NCI-H2029 (cell line): ENCODE measurements at regions not wholly inside any gene's neighbourhood (a gene's known extent, or its start where the extent isn't known, plus 50 kb on each side); places are given as distances from the start of the nearest gene placed in this dataset.

Experiments
- DNase-seq: peaks from one replicate; lab custom pipeline; 2025; lab: John Stamatoyannopoulos, UW

DNA sequence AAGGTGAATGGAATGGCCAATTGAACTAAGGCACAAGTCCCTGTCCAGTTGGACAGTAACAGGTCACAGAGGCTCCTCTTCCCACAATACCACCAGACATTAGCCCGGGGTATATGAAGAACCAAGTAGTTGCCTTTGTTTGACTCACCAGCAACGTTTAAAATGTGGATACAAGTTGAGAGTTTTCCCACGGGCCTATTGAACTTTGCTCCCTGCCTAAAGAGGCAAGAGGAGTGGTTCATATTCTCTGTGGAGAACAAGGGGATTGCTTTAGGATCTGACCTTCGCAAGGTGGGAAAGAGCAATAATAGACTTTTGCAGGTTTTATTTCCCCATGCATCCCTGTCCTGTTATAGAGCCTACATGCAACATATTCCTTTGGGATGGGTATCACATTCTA lies 177.2 kb downstream of the POU4F1 start:
- DNase-seq: no peak

DNA sequence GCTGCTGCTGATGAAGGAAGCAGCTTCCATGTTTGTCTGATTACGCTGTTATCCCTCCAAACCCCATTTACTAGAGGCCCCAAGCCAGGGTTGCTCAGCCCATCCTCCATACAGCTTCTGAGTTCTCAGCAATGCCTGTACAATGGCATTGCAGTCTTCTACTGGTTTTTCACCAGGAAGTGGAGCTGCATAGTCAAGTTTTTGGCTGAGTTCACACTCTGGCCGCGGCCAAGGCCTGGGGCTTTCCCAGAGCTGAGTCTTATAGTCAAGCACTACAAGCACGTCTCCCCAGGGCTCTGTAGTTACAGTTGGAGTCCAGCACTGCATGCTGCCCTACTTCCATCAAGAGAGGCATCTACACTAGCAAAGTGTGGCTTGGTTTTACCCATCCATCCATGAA lies 182.5 kb downstream of the POU4F1 start:
- no peak for DNase-seq

DNA sequence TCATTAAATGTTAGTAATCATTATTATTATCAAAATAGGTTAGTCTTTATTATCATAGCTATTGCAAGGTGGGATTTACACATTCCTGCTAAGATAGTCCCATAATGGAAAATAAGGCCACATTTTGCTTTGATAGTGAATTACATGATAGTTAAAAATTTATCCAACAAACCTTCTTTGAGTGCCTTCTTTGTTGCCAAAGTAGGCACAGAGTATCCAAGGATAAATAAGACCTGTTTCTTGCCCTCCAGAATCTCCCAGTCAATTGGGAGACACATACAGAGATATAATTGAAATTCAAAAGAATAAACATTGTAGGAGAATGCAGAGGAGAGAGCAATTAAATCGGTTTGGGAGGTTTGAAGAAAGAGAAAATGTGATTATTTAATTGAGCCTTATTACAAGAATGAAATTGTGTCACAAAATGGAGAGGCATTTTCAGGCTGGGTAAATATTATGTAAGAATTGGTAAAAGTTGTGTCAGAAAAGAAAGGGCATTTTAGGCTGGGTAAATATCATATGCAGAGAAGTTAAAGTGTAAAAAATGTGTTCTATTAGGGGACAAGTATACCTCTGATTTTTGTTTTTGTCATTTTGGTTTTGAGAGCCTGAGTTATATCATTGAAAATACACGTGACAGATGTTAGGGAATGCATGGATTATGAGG lies 189.3 kb downstream of the POU4F1 start:
- DNase-seq: no peak

DNA sequence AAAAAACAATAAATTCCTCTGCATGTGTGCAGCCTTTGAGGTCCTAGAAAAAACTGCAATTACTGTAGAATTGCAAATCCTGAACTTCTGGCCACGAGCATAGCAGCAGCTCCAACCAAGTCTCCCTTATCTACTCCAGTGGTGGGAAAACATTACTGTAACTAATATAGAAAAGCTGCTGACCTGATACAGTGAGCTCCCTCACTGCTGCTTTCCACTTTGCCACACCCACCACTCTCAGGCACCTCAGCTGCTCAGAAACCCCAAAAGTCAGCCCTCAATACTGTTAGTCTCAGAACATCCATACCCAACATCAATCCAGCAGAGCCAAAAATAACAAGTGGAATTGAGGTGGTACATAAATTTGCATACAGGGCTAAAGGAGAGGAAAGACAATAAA lies 192.5 kb downstream of the POU4F1 start:
- DNase-seq: no peak

DNA sequence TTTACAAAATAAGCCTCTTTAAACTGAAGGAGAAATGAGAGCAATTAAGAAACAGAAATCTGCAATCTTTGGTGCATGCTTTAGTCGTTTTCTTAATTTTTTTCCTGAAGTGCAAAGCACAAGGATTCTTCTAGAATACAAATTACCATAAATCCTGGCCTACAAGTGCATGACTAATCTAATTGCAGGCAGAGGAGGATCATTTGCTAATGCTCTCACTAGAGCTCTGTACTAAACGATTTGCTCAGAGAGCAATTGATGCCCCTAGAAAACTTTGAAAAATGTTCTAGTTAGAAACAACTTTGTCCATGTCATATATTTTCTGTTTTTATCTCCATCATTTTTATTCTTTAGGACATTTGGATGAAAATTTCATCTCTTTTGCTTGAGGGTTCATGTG lies 193.2 kb downstream of the POU4F1 start:
- DNase-seq: no peak

DNA sequence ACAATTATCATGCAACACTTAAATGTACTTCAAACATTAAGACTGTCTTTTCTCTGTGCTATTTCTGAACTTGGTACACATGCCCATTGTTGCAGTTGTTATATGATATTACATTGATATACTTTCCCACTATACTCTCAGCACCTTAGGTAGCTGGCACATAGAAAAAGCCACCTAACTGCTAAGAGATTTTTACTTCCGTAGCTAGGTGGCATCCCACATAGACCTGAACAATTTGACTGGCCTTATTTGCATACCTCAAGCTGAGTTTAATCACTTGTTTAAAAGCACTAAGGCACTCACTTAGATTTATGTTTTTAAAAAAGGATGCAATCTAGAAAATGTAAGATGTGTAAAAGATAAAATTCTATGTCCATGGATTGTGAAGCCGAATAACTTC lies 194.2 kb downstream of the POU4F1 start:
- DNase-seq: no peak

DNA sequence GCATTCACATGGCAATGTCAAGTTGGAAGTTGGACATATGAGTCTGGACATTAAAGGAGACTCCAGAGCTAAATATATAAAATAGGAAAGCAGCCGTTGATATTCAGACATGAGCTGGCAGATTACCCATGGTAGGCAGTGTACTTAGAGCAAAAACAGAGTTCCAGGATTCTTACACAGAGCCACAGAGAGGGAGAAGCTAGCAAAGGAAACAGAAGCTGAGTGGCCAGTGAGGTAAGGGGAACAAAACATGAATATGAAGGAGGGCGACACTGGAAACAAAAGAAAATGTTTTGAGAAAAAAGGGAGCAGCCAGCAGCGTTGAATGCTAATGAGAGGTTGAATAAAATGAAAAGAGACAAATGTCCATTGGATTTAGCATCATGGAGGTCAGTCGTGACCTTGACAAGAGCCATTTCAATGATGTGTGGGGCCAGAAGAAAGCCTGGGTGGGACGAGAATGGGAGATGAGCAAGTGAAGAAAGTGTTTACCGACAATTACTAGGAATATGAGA lies 198.4 kb downstream of the POU4F1 start:
- no peak for DNase-seq

DNA sequence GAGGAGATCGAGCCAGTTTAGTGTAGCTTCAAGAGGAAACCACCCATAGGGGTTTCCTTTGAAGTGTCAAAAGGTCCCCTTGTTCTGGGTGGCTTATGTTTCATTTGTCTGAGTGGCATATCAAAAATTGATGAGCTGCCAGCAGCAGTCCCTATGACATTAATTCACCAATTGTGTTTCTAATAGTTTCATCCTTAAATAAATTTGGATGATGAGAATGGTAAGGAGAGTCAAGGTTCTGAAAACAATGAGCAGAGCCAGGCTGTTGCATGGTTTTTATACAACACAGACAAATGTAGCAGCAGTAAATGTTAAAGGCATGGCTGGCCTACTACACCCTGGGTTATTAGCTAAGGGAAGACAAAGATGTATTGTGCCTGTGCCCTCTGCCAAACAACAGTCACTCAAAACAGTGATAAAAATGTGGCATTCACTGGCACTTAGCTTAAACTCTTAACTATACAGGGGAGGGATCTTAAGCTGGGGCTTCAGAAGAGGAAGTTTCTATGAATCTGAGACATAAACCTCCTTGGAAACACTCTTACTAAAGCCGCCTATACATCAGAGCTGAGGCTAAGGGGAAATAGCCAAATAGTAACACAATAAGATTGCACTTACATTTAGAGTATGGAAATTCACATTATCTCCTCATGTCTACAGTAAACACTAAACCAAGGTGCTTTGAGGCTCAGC lies 200.5 kb downstream of the POU4F1 start:
- no peak for DNase-seq

DNA sequence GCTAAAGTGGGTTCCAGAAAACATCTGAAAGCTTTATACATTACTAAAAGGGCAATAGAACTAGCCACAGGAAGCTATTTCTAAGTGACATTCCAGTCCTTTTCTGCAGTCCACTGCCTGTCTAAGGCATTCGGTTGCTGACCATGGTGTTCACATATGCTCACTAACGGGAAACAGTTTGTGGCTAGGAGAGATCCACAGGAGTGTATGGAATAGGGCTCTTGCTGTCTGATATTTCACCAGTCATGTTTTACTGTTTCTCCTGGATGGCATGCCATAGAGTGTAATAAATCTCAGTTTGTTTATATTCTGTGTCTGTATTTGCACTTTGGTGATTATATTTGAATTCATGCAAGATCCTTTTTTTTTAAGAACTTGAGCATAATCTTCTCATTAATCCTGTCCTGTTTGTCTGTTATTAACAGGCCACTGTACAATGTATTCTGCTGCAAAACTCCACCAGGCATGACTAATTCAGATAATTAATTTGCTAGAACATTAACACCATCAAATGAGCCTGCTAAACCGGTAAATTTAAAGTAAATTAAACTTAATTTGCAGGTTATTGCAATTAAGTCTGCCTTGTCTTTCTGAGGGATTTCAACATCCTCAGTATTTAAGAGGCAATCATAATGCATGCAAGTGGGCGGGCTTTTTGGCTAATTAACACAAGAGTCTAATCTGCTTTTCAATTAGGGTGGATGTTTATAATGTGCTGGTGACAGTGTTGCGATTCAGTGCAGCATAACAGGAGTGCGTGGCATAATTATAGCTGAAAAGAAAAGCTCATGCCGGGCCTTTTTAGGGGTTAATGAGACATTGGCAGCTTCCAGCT lies 201.3 kb downstream of the POU4F1 start:
- DNase-seq: no peak

DNA sequence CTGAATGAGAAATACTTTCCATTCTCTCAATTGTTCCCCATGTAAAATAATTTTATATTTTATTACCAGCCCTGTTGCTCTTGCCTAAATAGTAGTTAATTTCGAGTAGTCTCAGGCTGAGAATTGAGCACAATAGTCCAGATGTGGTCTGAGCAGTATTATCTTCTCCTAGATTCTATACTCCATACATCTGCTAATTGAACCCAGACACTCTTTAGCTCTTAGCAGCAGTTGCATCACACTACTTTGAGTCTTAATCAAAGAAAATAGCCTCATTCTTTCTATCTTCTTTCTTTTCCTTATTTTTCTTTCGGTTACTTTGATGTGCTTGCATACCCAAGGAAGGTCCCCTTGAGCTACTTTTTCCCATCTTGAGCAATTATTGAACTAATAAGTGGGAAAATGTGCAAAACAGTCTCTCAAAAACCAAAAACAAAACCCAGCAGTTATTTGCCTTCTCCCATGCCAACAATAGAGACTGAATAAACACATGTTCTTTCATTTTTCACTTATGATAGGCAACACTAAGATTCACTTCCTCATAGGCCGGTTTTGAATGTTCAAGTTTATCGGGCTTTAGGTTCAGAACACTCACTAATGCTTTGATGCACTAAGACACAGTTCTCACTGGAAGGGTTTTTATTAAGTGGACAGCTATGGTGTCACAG lies 204.5 kb downstream of the POU4F1 start:
- DNase-seq: no peak

DNA sequence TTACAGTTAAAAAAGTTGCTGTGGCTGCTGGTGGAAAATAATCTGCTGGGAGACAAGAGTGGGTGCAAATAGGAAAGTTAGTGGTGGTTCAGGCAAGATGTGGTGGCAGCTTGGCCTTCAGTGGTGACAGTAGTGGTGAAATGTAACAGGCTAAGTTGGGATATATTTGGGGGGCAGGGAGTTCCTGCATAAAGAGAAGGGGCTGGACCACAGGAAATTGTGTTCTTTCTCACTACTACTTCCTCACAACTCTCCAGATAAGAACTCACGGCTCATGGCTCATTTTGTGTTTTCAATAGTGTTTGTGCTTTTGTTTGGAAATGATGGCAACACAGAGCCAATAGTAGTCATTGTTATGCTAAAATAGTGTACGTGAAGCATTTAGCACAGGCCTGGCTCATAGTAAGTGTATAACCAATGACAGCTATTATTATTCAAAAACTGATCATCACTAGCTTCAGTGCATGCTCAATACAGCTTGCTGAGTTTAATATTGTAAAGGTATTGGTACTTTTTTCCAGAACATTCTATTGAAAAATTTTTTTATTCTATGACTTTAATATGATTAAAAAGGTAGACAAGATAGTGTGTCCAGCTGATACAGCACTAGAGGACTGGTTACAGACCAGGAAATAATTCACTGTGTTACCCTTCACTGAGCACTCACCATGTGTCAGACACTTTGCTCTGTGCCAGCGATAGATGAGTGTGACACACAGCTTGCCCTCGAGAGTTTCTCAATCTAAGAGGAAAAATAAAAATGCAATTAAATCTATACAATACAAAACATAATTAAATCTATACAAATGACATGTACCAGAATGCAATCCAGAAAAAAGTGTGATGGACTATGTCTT lies 209.8 kb downstream of the POU4F1 start:
- DNase-seq: no peak

DNA sequence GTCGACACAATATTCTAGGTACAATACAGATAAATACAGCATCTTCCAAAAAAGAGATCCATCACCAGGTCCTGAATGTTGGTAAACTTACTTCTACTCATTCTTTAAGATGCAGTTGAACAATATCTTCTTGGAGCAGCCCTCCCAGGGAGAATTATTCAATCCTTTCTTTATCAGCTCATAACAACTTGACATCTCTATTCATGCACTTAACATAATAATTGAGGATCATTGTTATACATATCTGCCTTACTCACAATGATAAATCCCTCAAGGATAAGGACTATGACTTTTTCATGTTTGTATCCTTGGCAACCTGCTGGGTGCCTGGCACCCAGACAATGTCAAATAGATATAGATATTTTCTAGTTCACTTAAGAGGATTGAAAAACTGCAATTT lies 219.5 kb downstream of the POU4F1 start:
- no peak for DNase-seq

DNA sequence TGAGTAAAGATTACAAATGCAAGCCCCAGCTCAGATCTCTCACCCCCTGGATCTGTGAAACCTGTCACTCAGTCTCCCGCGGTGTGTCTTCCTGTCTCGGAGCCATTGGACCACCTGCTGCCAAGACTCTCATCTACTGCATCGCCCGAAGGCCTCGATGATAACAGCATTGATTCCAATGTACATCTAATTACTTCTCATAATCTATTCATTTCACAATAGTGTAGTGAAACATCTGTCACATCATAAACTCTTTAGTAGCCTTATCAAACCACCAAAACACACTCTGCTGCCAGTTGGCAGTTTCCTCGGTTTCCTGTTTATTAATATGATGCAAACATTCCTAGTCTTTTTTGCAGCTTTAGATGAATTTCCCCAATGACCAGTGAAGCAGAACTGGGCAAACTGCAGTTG lies 220.3 kb downstream of the POU4F1 start:
- DNase-seq: no peak

DNA sequence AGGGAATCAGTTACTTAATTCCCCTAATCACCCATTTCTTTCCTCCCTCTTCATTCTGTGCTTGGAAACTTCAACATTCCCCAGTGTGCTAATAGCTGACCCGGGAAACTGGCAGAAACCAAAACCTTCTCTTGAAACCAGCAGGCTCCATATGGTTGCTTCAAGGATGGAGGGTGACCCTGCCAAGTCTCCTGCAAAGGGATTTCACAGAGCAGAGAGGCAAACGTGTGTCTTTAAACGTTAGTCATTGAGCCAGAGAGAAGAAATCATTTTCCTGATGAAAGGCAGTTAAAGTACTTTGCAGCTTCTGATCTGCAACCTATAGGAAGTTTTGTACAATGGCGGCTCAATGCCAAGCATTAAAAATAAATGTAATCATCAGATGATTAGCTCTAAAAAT lies 220.9 kb downstream of the POU4F1 start:
- DNase-seq: no peak

DNA sequence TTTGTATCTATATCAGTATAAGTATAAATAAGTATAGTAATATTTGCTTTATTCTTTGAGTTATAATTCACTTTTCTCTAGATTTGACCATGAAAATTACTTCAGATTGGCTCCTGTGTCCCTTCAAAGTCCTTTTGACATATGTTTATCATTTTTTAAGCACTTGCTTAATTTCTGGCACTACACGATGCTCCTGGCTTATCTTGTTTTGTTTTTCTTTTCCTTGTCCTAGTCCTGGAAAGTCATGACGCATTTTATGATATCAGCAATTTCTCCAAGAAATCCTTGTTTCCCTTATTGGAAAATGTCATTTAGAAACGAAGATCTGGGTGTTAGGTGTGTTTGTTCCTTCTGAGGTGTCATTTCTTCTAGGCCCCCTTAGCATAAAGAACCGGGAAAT lies 226.5 kb downstream of the POU4F1 start:
- DNase-seq: no peak

DNA sequence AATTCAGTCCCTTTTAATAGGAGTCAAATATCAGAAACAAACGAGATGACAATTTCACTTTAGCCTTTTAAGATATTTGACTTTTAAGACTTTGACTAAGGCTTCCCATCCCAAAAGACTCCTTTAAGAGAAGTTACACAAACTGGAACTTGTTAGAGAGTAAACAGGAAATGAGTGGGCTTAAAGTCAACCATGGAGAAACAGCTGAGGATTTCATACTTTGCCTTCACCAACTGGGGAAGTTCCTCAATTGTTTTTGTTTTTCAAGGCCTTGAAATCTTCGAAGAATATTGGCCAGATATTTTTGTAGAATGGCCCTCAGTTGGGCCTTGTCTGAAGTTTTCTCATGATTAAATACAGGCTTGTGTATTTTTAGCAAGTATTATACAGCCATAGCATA lies 227.3 kb downstream of the POU4F1 start:
- DNase-seq: no peak

DNA sequence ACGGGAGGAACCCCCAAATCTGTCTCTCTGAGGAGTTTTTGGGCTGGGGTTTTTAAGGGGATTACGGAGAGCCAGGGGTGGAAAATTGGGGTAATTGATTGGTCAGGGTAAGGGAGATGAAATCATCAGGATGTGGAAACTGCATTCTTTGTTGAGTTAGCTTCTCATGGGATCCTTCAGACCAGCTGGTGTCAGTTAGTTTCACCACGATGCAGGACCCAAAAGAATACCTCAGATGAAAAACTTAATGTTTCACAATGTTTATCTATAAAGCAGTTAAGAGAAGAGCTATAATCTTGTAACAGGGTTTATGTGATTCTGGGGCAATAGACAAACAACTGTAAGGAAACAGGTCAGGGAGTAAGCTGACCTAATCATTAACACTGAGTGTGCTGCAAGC lies 230.8 kb downstream of the POU4F1 start:
- DNase-seq: no peak

DNA sequence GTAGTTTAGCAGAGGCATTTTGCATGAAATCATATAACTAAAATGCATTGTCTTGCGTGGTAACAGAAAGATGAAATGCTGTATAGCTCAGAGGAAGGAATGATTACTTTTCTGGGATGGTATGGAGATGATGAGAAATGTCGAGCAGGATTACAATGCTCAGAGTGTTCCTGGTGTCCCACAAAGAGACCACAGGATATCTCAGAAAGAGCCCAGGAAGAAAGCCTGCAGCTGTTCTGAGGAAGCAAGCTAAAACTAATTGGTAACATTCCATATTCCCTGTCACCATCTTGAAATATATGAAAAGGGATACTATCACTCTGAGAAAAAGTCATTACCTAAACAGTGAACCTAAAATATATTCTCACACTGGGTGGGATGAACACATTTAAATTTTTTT lies 233.1 kb downstream of the POU4F1 start:
- DNase-seq: no peak

DNA sequence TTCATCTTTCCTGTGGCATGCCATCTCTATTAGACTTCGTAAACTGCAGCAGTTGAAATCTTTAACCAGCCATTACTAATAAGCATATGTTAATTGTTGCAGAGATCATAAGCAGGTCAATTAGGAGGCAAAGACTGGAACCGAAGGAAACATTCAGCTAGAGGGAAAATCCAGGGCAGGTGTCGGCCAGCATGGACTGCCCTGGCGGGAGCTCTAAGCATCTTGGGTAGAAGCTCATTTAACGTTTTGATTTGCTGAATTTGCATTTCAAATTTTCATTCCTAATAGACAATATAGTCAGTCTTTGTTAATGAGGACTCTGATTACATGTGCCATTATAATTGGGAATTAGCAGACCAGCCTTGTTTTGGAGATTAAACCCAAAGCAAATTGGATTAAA lies 238.6 kb downstream of the POU4F1 start:
- no peak for DNase-seq

DNA sequence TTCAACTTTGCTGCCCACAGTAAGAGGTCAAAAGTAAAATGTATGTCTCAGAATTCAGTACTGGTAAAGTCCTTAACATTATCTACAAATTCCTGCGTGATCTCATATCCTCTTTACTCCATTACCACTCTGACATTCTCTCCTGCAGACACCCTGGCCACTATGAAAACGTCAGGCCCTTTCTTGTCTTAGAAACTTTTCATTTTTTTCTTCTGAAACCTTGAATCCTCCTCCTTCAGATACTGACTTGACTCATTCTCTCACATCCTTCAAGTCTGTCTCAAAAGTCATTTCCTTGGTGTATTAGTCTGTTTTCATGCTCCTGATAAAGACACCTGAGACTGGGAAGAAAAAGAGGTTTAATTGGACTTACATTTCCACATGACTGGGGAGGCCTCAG lies 262.3 kb downstream of the POU4F1 start:
- DNase-seq: no peak

DNA sequence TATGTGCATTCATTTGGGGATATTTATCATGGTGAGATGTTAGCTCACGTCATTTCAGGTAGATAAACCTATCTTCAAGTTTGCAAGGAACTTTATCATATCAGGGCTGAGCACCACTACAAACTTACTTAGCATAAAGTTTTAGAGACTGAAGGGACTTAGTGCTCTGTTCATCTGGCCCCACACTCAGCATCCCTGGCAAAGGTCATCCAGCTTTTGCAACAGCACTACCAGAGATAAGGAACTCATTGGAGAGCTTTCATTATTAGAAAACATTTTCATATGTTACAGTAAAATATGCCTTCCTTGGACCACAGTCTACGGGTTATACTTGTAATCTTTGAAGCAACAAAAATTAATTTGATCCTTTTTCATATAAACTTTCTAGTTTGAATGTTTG lies 263.4 kb downstream of the POU4F1 start:
- DNase-seq: no peak
